Testis (tissue), 2 donors: ENCODE measurements at regions not wholly inside any gene's neighbourhood (a gene's known extent, or its start where the extent isn't known, plus 50 kb on each side); places are given as distances from the start of the nearest gene placed in this dataset.

Experiments
- POLR2A ChIP-seq: fragments of 450-650 bp; IDR thresholded peaks from one replicate; pipeline ENCODE4 v1.6.1; 2017; ENCODE audit warnings: antibody characterized with exemption, mild to moderate bottlenecking, moderate library complexity
- TF ChIP-seq, protein P1 (sequence below), 3 experiments: fragments of 450-650 bp in 2 of 3; fragments of 200-600 bp in 1 of 3; sonication (generic) in 1 of 3; IDR thresholded peaks; one replicate each; pipeline ENCODE4 v1.5.1; 2016 to 2019; ENCODE audit warnings: antibody characterized with exemption in 3 of 3, mild to moderate bottlenecking in 2 of 3, moderate library complexity in 1 of 3

DNA sequence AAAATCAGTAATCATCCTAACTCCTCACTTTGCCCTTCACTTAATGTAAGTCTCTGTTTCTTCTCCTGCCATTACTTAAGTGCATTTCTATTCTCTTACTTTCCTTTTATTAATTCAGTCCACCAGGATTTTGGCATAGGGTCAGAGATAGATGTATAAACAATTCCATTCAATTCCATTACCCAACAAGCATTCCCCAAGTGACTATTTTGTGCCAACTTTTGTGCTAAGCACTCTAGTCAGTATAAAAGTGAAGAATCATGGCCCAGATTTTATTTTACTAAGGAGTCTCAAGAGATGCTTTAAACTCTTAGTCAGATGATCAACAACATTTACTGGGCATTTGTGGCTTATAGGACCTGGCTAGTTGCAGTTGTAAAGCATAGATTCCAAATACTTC is 159.3 kb downstream of the DMAC1 start:
- TF ChIP-seq, protein P1, sequence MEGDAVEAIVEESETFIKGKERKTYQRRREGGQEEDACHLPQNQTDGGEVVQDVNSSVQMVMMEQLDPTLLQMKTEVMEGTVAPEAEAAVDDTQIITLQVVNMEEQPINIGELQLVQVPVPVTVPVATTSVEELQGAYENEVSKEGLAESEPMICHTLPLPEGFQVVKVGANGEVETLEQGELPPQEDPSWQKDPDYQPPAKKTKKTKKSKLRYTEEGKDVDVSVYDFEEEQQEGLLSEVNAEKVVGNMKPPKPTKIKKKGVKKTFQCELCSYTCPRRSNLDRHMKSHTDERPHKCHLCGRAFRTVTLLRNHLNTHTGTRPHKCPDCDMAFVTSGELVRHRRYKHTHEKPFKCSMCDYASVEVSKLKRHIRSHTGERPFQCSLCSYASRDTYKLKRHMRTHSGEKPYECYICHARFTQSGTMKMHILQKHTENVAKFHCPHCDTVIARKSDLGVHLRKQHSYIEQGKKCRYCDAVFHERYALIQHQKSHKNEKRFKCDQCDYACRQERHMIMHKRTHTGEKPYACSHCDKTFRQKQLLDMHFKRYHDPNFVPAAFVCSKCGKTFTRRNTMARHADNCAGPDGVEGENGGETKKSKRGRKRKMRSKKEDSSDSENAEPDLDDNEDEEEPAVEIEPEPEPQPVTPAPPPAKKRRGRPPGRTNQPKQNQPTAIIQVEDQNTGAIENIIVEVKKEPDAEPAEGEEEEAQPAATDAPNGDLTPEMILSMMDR (IDR thresholded peaks at IDR 0.05): no peak
- TF ChIP-seq POLR2A: no peak
